ENCODE measurements at regions not wholly inside any gene's neighbourhood (a gene's known extent, or its start where the extent isn't known, plus 50 kb on each side); places are given as distances from the start of the nearest gene placed in this dataset.

DNA sequence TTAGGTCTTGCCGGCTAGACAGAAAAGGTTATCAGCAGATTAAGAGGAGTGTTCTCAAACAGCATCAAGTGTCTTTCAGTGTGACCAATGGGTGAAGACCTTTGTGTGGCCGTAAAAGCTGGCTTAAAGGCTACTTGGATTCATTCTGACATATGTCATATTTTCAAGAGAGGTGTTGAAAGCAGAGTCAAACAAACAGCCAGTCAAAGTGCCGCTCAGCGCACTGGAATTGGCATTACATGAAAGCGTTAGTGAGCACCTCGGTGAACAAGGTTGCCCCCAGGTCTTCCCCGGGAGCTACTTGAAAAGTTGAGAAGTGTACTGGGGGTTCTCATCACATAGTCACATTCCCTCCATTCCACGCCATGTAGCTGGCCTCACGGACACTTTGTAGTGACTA lies 148.9 kb downstream of the SOX3 start:
- no peak overlapping the region for H3K27ac ChIP-seq (ENCODE audit: low read depth in 1 of 2, low read length in 2 of 2)
- DNase-seq, result no peak
- TF ChIP-seq, protein P1, sequence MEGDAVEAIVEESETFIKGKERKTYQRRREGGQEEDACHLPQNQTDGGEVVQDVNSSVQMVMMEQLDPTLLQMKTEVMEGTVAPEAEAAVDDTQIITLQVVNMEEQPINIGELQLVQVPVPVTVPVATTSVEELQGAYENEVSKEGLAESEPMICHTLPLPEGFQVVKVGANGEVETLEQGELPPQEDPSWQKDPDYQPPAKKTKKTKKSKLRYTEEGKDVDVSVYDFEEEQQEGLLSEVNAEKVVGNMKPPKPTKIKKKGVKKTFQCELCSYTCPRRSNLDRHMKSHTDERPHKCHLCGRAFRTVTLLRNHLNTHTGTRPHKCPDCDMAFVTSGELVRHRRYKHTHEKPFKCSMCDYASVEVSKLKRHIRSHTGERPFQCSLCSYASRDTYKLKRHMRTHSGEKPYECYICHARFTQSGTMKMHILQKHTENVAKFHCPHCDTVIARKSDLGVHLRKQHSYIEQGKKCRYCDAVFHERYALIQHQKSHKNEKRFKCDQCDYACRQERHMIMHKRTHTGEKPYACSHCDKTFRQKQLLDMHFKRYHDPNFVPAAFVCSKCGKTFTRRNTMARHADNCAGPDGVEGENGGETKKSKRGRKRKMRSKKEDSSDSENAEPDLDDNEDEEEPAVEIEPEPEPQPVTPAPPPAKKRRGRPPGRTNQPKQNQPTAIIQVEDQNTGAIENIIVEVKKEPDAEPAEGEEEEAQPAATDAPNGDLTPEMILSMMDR (IDR thresholded peaks at IDR 0.05), result no peak
- no peaks in the 10 kb centered on the region for H3K79me2 ChIP-seq (ENCODE audit: insufficient read depth, low read length)
- H3K27me3 Mint-ChIP-seq (ENCODE audit: low read depth in 3 of 3), result peaks cover 0 to 2% (median 0%) of the 10 kb centered on the region in 3 donors
- H3K36me3 ChIP-seq (replicated peaks in 1 of 2; ENCODE audit: control insufficient read depth in 1 of 2, insufficient read depth in 2 of 2, low read length in 2 of 2), result no peaks in the 10 kb centered on the region
- no peak overlapping the region for H3K4me3 Mint-ChIP-seq
- no peaks in the 10 kb centered on the region for H3K27me3 ChIP-seq (ENCODE audit: control insufficient read depth in 2 of 2, insufficient read depth in 2 of 2, low read length in 2 of 2)
- no peaks in the 10 kb centered on the region for H4K20me1 ChIP-seq (ENCODE audit: insufficient read depth, low read length)
- H3K9me3 Mint-ChIP-seq, result peaks cover 0 to 5% (median 0%) of the 10 kb centered on the region in 7 donors
- H2AFZ ChIP-seq (ENCODE audit: insufficient read depth, low read depth, low read length, poor library complexity, severe bottlenecking), result no peak overlapping the region
- H3K27ac Mint-ChIP-seq, result no peak overlapping the region
- no peaks in the 10 kb centered on the region for H3K4me1 ChIP-seq (ENCODE audit: control insufficient read depth in 1 of 2, insufficient read depth in 2 of 2, low read length in 2 of 2)
- H3K9me3 ChIP-seq (replicated peaks in 1 of 2; ENCODE audit: control insufficient read depth in 1 of 2, insufficient read depth in 1 of 2, low read length in 2 of 2), result no peaks in the 10 kb centered on the region
- H3K4me2 ChIP-seq (replicated peaks; ENCODE audit: extremely low read depth, low read length, poor library complexity, severe bottlenecking), result no peak overlapping the region
- intact Hi-C loops (cut with micrococcal nuclease), result no loop called here
- H3K36me3 Mint-ChIP-seq, result no peaks in the 10 kb centered on the region
- H3K9ac ChIP-seq (ENCODE audit: insufficient read depth, low read length, poor library complexity, severe bottlenecking), result no peak overlapping the region
- H3K4me3 ChIP-seq (replicated peaks in 1 of 3; ENCODE audit: low read depth in 2 of 3, low read length in 3 of 3), result no peak overlapping the region
- WGBS (ENCODE audit: insufficient coverage), result no CpG with 5 or more reads among the region's 9 CpGs
- no peaks in the 10 kb centered on the region for H3K4me1 Mint-ChIP-seq

DNA sequence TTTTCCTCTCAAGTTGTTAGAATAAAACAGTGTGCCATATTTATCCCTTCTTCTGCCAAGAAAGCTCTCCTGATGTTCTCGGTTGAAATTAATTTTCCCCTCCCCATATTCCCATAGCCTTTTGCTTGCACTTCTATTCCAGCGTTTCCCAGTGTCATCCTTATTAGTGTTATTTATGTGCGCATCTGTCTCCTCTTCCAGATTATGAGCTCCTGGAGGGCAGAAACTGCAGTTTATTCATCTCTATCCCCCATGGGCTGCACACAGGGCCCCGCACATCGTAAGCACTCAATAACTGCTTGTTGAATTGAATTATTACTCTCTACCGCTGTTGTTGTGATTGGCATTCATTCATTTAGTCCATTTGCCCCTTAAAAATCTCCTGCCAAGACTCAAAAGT lies 149.4 kb downstream of the SOX3 start:
- H3K4me1 ChIP-seq (ENCODE audit: control insufficient read depth in 1 of 2, insufficient read depth in 2 of 2, low read length in 2 of 2), result no peaks in the 10 kb centered on the region
- no peak overlapping the region for H3K27ac Mint-ChIP-seq
- intact Hi-C loops (cut with micrococcal nuclease), result no loop called here
- H3K36me3 Mint-ChIP-seq, result no peaks in the 10 kb centered on the region
- no peaks in the 10 kb centered on the region for H3K9me3 ChIP-seq (replicated peaks in 1 of 2; ENCODE audit: control insufficient read depth in 1 of 2, insufficient read depth in 1 of 2, low read length in 2 of 2)
- peaks cover 0 to 5% (median 0%) of the 10 kb centered on the region in 7 donors for H3K9me3 Mint-ChIP-seq
- H3K27me3 ChIP-seq (ENCODE audit: control insufficient read depth in 2 of 2, insufficient read depth in 2 of 2, low read length in 2 of 2), result no peaks in the 10 kb centered on the region
- no peak overlapping the region for H3K27ac ChIP-seq (ENCODE audit: low read depth in 1 of 2, low read length in 2 of 2)
- no CpG with 5 or more reads among the region's 6 CpGs for WGBS (ENCODE audit: insufficient coverage)
- no peak for DNase-seq
- H3K79me2 ChIP-seq (ENCODE audit: insufficient read depth, low read length), result no peaks in the 10 kb centered on the region
- H3K36me3 ChIP-seq (replicated peaks in 1 of 2; ENCODE audit: control insufficient read depth in 1 of 2, insufficient read depth in 2 of 2, low read length in 2 of 2), result no peaks in the 10 kb centered on the region
- H4K20me1 ChIP-seq (ENCODE audit: insufficient read depth, low read length), result no peaks in the 10 kb centered on the region
- no peak overlapping the region for H3K4me2 ChIP-seq (replicated peaks; ENCODE audit: extremely low read depth, low read length, poor library complexity, severe bottlenecking)
- TF ChIP-seq, protein P1 (IDR thresholded peaks at IDR 0.05), result no peak
- no peak overlapping the region for H3K9ac ChIP-seq (ENCODE audit: insufficient read depth, low read length, poor library complexity, severe bottlenecking)
- H3K27me3 Mint-ChIP-seq (ENCODE audit: low read depth in 3 of 3), result peaks cover 0 to 2% (median 0%) of the 10 kb centered on the region in 3 donors
- no peaks in the 10 kb centered on the region for H3K4me1 Mint-ChIP-seq
- no peak overlapping the region for H2AFZ ChIP-seq (ENCODE audit: insufficient read depth, low read depth, low read length, poor library complexity, severe bottlenecking)
- no peak overlapping the region for H3K4me3 ChIP-seq (replicated peaks in 1 of 3; ENCODE audit: low read depth in 2 of 3, low read length in 3 of 3)
- H3K4me3 Mint-ChIP-seq, result no peak overlapping the region

Measured in CD14-positive monocyte (primary cell).